SK-N-SH treated with all-trans-retinoic acid at 6 μM for 48 hours (cell line): ENCODE measurements at regions not wholly inside any gene's neighbourhood (a gene's known extent, or its start where the extent isn't known, plus 50 kb on each side); places are given as distances from the start of the nearest gene placed in this dataset.

ENCODE experiments used
- CREB5 ChIP-seq: fragments of 250-450 bp; sonication (Bioruptor Pico); IDR thresholded peaks from 2 replicates; pipeline ENCODE4 v1.5.1; 2020; ENCODE audit warnings: low read depth, mild to moderate bottlenecking, moderate library complexity
- GLIS3 ChIP-seq: fragments of 250-450 bp; sonication (Bioruptor Pico); IDR thresholded peaks from 2 replicates; pipeline ENCODE4 v1.5.0; 2020; ENCODE audit warnings: mild to moderate bottlenecking, moderate library complexity
- OSR1 ChIP-seq: fragments of 250-450 bp; sonication (Bioruptor Pico); IDR thresholded peaks from 2 replicates; pipeline ENCODE4 v1.8.0; 2022; ENCODE audit warnings: moderate library complexity, mild to moderate bottlenecking, inconsistent platforms
- TCF4 ChIP-seq: fragments of 250-450 bp; sonication (Bioruptor Pico); IDR thresholded peaks from 2 replicates; pipeline ENCODE4 v1.8.0; 2021; ENCODE audit warnings: mild to moderate bottlenecking, moderate library complexity, borderline replicate concordance
- ZNF565 ChIP-seq: fragments of 450-650 bp; formaldehyde crosslinking; conservative IDR thresholded peaks from 2 replicates; pipeline ENCODE4 v1.5.0; 2020; ENCODE audit warnings: low read depth, mild to moderate bottlenecking, moderate library complexity
- TF ChIP-seq, protein P1 (sequence below): fragments of 250-450 bp; sonication (Bioruptor Pico); IDR thresholded peaks from 2 replicates; pipeline ENCODE4 v1.5.0; 2020; ENCODE audit warnings: mild to moderate bottlenecking, moderate library complexity
- TF ChIP-seq, protein P2 (sequence below): fragments of 250-450 bp; sonication (Bioruptor Pico); IDR thresholded peaks from 2 replicates; pipeline ENCODE4 v1.8.0; 2020; ENCODE audit warnings: mild to moderate bottlenecking, moderate library complexity, borderline replicate concordance

GRCh38 chr4:77268108-77268507, 111.1 kb downstream of the CCNG2 start:
- TF ChIP-seq OSR1 (CRISPR knock-in tag) (no peak), TCF4 (CRISPR knock-in tag) (no peak), ZNF565 (CRISPR knock-in tag) (no peak), GLIS3 (CRISPR knock-in tag) (no peak), CREB5 (CRISPR knock-in tag) (no peak)
- TF ChIP-seq, protein P1, sequence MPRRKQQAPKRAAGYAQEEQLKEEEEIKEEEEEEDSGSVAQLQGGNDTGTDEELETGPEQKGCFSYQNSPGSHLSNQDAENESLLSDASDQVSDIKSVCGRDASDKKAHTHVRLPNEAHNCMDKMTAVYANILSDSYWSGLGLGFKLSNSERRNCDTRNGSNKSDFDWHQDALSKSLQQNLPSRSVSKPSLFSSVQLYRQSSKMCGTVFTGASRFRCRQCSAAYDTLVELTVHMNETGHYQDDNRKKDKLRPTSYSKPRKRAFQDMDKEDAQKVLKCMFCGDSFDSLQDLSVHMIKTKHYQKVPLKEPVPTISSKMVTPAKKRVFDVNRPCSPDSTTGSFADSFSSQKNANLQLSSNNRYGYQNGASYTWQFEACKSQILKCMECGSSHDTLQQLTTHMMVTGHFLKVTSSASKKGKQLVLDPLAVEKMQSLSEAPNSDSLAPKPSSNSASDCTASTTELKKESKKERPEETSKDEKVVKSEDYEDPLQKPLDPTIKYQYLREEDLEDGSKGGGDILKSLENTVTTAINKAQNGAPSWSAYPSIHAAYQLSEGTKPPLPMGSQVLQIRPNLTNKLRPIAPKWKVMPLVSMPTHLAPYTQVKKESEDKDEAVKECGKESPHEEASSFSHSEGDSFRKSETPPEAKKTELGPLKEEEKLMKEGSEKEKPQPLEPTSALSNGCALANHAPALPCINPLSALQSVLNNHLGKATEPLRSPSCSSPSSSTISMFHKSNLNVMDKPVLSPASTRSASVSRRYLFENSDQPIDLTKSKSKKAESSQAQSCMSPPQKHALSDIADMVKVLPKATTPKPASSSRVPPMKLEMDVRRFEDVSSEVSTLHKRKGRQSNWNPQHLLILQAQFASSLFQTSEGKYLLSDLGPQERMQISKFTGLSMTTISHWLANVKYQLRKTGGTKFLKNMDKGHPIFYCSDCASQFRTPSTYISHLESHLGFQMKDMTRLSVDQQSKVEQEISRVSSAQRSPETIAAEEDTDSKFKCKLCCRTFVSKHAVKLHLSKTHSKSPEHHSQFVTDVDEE (CRISPR knock-in tag), result no peak
- TF ChIP-seq, protein P2, sequence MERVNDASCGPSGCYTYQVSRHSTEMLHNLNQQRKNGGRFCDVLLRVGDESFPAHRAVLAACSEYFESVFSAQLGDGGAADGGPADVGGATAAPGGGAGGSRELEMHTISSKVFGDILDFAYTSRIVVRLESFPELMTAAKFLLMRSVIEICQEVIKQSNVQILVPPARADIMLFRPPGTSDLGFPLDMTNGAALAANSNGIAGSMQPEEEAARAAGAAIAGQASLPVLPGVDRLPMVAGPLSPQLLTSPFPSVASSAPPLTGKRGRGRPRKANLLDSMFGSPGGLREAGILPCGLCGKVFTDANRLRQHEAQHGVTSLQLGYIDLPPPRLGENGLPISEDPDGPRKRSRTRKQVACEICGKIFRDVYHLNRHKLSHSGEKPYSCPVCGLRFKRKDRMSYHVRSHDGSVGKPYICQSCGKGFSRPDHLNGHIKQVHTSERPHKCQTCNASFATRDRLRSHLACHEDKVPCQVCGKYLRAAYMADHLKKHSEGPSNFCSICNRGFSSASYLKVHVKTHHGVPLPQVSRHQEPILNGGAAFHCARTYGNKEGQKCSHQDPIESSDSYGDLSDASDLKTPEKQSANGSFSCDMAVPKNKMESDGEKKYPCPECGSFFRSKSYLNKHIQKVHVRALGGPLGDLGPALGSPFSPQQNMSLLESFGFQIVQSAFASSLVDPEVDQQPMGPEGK, result no peak
